NAMALWA (cell line): ENCODE measurements at regions not wholly inside any gene's neighbourhood (a gene's known extent, or its start where the extent isn't known, plus 50 kb on each side); places are given as distances from the start of the nearest gene placed in this dataset.
"Not testable (repeated sequence)": the region's sequence is repeated elsewhere in the genome, so short reads cannot be mapped to it uniquely, and the experiment has no call there.

Experiments
- DNase-seq: peaks from one replicate; pipeline ENCODE4 v3.0.0-alpha.2; 2015; ENCODE audit warnings: low spot score

DNA sequence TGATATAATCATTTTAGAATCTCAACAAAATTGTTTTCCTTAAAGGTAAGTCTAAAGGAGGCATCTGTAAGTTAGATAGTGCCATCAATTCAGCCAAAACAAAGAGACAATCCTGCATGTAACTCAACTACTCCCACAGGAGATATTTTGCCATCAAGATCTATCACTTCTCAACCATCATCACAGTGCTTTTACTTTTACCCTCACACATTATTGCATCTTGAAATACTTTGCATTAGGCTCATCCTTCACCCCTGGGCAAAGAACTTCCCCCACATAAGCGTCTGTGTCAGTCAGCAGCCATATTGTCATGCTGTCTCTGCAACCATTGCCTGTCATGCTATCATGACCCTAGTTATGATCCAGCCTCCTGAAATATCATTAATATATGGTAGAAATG is 54.9 kb upstream of the NLGN1 start:
- DNase-seq = no peak

DNA sequence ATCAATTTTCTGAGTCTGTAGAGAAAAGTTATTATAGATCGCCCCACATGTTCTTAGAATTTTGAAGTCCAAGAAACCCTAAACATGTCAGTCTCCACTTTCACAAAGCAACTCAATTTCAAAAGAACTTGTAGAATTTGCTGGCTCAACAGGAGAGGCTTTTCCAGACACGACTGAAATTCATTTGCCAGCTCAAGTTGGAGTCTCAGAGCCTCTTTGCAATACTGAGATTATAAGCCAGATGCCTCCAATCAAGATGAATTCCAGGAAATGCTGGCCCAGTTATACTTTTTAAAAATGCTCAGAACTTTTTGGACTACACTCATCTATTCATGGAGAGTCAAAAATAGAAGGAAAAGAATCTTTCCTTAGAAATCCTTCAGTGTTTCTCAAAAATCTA is 56.9 kb upstream of the NLGN1 start:
- no peak for DNase-seq

DNA sequence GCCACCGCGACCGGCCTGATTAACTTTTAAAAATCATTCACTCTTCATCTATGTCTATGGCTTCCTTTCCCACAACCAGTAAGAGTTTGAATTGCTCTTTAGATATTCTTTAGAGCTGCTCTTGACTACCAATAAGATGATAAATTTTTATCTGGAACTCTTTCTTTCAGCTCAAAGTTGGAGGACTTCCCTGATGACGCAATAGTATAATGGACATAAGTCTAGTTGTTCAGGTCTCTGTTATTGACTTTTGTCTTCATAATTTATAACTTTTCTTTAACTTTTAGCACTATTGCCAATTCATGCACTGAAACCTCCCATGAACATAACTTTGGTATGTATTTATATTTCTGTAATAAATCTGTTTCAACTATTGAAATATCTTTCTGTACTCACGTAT is 61.3 kb upstream of the NLGN1 start:
- DNase-seq = no peak

DNA sequence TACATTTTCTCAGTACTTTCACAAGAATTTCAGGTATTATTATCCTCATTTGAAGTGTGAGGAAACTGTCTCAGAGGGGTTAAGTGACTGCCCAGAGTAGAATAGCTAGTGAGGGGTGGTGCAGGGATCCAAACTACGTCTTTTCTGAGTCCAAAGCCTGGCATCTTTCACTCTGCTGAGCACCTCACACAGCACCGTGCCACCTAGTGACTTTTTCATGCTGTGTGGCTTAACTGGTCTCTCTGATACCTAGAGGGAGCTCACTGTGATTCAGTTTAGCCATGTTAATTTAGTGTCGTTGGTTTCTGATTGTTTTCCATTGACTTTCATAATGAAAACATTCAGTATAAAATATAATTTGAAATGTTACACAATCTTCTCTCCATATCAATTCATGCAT is 91.4 kb upstream of the NLGN1 start:
- no peak for DNase-seq

DNA sequence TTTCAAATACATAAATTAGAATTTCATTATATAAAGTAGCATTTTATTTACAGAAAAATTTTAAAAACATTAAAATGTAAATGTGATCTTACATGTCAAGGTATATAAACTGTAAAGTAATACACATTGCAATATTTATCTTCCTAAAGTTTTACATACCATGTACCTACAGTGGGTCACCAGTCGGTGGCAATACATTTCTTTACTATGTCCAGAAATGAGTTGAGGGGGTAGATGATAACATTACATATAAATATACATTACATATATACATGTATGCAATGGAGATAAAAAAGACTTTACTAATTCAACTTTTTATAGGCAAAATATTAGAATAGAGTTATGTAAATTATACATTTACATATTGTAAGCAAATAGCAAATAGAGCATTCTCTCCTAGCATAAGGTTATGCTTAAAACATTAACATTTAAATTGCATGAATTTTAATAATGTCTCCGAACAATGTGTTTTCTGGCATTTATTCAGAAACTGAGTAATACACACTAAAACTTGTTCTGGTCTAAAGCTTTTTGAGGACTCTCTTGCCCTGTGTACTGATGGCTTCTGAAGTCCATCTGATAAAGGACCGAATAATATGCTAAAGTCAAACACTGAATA is 93.3 kb upstream of the NLGN1 start:
- DNase-seq = no peak

DNA sequence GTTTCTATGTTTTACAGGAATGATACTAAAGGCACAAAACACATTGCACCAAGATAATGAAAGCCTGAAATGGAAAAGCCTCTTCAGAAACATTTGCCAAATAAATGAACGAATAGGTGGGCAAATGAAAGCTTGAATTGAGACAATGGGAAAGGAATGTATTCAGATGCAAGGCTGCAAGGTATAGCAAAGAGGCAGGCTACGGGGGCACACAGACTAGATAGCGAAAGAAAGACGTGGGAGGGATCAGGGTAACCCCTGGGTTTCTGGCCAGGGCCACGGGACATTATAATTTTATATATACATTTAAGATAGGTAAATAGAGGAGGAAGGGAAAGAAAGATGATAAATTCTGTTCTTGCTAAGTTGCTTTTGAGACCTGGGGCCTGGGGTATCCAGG is 95.9 kb upstream of the NLGN1 start:
- no peak for DNase-seq

DNA sequence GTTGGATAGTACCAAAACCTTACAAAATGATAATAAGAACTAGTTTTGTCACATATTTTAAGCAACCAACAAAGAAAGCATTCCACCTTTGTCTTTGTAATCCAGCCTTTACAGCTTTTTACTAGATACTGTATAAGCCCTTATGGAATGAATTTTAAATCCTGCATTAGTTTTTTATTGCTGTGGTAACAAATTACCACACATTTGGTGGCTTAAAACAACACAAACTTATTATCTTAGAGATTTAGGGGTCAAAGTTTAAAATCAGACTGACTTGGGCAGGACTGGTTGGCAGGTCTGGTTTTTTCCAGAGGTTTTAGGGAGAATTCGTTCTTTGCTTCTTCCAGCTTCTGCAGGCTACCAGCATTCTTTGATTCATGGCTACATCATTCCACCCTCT is 108.5 kb upstream of the NLGN1 start:
- DNase-seq = no peak

DNA sequence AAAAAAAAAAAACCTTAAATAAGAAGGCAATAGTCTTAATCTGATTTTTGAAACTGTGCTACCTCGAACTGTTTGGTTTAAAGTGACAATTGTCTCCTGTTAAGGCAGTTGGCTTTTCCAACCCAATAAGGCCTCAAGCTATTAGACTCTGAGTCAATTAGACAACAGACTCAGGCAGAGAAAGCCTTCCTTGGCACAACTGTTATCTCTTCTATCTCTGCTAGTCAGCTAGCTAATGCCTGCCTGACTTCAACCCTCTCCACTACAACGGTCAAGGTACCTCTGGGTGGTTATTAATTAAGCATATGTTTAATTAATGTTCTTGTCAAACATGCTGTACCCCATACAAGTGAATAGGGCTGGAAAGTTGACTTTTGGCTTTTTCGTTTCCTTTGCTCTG is 110.2 kb upstream of the NLGN1 start:
- no peak for DNase-seq

DNA sequence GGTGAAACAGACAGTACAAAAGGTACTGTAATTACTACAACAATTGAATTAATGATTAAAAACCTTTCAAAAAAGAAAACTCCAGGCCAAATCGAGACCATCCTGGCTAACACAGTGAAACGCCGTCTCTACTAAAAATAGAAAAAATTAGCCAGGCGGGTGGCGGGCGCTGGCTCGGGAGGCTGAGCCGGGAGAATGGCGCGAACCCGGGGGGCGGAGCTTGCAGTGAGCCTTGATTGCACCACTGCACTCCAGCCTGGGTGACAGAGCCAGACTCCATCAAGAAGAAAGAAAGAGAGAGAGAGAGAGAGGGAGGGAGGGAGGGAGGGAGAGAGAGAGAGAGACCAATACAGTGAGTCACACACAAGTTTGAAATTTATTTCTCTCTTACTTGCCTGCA is 111.0 kb upstream of the NLGN1 start:
- DNase-seq = not testable (repeated sequence)

DNA sequence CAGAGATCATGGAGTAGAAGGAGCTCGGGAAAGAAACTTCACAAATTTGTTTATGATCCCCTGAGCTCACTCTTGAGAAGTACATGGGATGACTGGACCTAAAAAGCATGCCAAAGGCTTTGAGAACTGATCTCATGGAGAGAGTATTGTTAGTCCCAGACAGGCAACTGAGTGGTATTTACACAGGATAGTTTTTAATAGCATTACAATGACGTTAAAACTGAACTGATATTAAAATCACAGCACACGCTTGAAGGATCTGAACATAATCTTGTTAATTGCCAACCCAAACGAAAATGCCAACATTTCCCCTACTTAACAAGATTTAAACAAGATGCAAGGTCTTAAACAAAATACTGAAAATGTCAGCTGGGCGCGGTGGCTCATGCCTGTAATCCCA is 113.2 kb upstream of the NLGN1 start:
- DNase-seq = no peak

DNA sequence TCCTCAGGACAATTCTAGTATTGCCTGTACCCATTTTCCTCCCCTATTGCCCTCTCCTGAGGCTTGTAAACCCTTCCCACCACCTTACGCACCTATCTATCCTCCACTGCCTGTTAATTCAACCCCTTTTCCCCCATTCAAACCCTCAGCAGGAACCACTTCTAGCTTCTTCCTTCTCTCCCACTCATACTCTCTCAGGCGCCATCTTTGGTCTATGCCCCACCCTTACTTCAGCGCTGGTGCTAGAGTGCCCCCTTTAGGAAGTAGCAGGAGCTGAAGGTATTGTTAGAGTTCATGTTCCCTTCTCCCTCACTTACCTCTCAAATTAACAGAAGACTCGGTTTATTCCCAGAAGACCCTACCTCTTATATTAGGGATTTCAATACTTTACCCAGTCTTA is 121.8 kb upstream of the NLGN1 start:
- peak; percentile 72 for DNase-seq

DNA sequence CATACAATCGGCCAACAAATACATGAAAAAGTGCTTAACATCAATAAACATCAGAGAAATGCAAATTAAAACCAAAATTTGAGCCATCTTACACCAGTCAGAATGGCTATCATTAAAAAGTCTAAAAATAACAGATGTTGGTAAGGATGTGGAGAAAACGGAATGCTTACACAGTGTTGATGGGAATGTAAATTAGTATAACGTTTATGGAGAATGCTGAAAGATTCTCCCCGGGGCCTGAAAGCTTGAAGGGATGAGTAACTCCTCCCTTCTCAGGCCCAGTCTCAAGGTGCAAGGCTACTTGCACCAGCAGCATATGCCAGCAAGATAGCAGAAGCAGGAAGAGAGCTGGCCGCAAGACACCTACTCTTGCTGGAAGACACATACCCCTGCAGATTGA is 123.7 kb upstream of the NLGN1 start:
- no peak for DNase-seq

DNA sequence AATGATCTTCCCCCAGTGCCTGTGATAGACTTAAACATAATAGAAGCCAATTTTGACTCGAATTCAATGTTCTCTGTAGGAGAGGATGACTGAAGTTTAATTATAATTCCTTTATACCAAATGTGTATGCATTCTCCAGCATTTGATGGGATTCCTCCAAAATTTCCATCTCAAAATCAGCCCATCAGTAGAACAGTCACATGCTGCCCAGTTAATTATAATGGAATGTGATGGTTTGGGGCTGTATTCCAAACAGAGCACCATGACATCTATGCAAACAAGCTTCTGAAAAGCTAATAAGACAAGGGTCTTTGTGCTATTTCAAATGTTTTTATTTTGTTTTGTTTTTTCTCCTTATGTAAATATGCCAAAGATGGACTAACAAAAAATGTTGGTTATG is 127.7 kb upstream of the SPATA16 start:
- no peak for DNase-seq

DNA sequence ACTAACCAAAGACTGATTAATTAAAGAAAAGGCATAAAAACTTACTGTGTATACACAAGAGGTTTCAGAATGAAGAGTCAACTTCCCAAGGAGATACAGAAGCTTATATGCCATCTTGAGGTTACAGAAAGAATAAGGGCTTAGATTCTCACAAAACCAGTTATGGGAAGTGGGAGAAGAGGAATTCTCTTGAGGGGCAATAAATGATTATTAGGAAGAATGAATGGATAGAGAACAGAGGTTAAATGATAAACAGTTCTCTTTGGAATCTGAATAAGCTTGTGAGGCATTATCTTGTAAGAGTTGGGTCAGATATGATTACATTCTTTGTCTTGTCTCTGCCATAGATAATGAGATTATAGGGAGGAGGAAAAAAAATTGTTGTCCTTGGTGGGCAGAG is 126.7 kb upstream of the SPATA16 start:
- DNase-seq = no peak

DNA sequence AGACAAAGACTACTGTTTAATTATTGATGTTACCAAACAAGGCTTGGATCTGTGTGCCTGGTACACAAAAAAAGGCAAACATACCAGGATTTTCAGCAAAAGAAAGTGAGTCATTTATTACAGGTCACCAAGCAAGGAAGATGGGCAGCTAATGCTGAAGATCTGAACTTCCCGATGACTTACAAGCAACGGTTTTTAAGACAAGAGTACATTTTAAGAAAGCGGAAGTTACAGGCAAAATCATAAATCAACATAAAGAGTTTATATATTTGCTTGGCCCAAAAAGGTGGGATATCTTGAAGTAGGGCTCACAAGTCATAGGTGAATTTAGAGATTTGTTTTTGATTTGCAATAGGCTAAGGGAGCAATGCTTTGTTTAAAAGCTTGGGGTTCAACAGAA is 125.4 kb upstream of the SPATA16 start:
- no peak for DNase-seq

DNA sequence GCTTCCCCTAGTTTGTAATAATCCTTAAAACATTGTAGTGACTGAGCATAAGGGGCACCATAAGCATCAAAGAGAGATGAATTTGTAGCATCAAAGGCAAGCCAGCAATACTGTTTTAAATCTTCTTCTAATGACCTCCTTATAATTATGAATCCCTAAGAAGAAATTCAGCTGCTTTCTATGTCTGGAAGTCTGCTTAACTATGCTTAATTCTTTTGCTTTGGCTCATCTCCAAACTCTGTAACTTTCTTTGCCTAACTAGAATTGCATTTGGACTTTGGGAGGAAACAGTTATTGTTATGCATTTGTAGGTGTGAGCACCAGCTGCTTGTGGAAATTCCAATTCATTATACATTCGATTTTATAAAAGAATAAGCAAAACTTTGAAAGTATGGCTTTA is 117.7 kb upstream of the SPATA16 start:
- DNase-seq = no peak

DNA sequence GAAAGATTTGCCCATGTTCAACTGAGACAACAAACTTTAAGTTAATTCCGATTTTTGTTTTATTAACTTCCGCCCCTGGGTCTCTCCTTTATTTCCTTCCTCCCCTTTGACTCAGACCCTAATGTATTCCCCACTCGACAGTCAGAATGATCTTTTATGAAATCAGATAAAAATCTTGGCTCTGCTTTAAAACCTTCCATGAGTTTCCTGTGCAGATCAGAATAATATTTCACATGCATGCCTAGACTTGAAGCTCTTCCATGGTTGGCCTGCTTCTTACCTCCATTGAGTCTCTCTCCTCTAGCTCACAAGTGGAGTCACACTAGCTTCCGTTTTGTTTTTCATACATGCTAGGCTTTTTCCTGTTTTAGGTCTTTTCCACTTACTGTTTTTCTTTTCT is 116.8 kb upstream of the SPATA16 start:
- DNase-seq = no peak

DNA sequence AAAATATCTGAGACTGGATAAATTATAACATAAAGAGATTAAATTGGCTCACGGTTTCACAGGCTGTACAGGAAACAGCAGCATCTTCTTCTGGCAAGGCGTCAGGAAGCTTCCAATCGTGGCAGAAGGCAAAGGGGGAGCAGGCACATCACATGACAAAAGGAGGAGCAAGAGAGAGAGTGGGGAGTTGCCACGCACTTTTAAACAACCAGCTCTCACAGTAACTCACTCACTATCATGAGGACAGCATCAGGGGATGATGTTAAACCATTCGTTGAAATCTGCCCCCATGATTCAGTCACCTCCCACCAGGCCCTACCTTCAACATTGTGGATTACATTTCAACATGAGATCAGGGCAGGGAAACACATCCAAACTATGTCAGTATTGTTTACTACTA is 114.5 kb upstream of the SPATA16 start:
- no peak for DNase-seq

DNA sequence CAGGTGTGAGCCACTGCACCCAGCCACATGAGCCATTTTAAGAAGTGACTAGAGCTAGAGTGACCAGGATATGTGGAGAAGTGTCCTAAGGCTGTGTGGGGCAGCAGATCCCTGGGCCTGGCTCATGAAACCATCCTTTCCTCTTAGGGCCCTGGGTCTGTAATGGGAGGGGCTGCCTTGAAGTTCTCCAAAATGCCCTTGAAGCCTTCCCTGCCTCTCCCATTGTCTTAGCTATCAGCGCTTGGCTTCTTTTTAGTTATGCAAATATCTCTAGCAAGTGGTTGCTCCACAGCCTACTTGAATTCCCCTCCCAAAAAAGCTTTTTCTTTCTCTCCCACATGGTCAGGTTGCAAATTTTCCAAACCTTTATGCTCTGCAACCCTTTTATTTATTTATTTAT is 112.4 kb upstream of the SPATA16 start:
- no peak for DNase-seq

DNA sequence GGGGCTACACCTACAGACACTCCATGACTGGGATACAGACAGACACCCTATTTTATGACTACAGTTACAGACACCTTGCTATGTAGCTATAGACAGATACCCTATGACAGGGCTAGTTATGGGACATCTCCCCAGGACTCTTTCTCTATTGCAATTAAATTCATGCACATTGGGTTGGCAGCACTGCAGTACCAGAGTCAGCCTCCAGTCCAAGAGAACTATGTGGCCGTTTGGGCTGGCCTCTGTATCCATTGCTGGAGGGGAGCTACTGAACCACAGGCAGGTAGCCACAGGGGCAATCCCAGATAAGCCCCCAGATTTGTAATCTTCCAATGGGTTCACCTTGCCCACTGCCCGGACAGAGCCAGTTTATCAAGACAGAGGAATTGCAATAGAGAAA is 108.4 kb upstream of the SPATA16 start:
- peak; percentile 23 for DNase-seq

DNA sequence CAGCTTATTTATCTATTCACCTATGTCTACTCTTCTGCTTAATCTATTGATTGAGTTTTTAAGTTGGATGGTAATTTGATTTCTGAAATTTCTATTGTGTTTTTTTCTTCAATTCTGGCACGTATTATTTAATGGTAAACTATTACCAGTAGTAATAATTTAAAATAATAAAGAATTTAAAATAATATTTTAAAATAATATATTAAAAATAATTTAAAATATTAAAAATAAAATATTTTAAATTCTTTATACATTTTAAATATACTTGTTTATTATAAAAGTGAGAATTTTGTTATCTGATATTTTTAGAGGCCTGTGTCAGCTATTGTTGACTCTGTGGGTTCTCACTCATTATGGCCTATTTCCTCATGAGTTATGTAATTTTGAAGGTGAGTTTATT is 100.7 kb upstream of the SPATA16 start:
- no peak for DNase-seq

DNA sequence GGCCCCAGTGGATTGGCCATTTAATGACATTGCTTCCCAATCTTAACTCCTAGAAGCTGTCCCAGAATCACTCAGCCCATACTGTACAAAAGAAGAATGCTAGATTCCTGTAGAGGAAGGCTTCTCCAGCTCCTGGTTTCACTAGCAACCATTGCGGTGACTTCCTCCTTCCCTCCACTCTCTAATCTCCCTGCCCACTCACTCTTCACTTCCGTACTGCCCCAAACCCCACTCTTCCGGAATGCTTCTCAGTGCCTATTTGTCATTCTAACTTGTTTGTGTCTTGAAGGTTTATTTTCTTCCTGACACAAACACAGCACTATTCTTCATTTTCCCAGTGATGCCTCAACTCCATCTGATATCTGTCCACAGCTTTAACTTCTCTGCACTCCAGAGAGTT is 97.1 kb upstream of the SPATA16 start:
- no peak for DNase-seq

DNA sequence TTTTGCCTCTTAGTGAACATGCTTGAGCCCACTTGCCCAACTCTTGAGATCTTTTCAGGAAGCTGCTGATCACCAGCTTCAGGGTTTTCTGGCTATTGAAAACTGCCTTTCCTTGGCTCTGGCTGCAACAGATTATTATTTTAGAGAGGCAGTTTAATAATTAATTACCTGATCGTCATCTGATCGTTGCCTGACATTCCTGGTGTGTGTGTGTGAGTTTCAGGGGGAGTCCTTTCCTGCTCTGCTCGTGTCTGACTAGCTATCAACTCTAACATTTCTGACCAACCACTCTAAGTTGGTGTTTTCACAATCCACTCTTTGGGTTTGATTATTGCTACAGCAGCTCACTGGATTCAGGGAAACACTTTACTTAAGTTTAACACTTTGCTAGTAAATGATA is 84.3 kb upstream of the SPATA16 start:
- DNase-seq = no peak

DNA sequence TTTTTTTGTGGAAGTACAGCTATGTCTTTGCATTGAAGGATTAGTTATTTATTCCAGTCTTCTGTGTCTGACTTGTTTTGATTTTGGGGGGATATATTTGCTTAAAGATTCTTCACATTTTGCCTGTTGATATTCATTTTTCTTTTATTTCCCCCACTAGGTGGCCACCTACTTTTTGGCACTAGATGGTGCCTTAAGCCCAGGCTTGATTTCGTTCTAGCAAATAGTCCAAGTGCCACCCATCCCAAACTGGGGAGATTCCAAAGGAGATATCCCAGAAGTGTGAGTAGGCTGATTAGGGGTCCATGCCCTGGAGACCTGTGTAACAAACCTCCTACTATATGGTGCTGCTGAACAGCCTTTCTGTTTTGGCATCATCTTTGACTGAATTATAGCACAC is 80.0 kb upstream of the SPATA16 start:
- DNase-seq = peak; percentile 29

DNA sequence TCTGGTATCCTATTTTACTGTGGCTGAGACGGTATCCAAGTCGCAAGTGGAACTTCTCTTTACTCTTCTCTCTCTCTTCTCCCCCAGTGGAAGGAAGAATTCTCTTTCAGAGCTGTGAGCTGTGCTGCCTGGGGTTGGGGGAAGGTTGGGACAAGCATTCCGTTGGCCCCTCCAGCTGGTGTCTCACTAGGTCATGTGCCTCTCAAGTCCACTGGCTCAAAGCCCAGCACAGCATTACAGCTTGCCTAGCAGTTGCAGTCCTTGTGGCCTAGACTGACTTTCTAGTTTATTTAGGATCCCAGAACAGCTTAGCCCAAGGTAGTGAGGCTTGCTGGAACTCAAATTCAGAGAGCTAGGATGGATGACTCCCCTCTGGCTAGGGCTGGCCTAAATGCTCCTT is 76.1 kb upstream of the SPATA16 start:
- no peak for DNase-seq
